Endothelial cell of umbilical vein (primary cell): ENCODE measurements at regions not wholly inside any gene's neighbourhood (a gene's known extent, or its start where the extent isn't known, plus 50 kb on each side); places are given as distances from the start of the nearest gene placed in this dataset.

Experiments
- EZH2 ChIP-seq: IDR thresholded peaks from 2 replicates; pipeline ENCODE4 v1.6.1; 2012; ENCODE audit warnings: borderline replicate concordance, low read depth, mild to moderate bottlenecking, moderate library complexity, low read length, inconsistent platforms; ENCODE audit not compliant: severe bottlenecking
- POLR2AphosphoS5 ChIP-seq: IDR thresholded peaks from 2 replicates; pipeline ENCODE4 v1.6.1; 2012; ENCODE audit warnings: low read depth, mild to moderate bottlenecking, control low read depth, low read length, moderate library complexity; ENCODE audit not compliant: insufficient read depth
- TF ChIP-seq, protein P1 (sequence below), 2 donors: IDR thresholded peaks; 1 replicate in 1 of 2; 2 replicates in 1 of 2; pipeline ENCODE4 v1.5.1; 2011; ENCODE audit warnings: low read length in 2 of 2, mild to moderate bottlenecking in 2 of 2, moderate library complexity in 2 of 2, control low read depth in 1 of 2, inconsistent platforms in 1 of 2, low read depth in 1 of 2; ENCODE audit not compliant: insufficient read depth in 1 of 2; ENCODE audit errors: extremely low read depth in 1 of 2

DNA sequence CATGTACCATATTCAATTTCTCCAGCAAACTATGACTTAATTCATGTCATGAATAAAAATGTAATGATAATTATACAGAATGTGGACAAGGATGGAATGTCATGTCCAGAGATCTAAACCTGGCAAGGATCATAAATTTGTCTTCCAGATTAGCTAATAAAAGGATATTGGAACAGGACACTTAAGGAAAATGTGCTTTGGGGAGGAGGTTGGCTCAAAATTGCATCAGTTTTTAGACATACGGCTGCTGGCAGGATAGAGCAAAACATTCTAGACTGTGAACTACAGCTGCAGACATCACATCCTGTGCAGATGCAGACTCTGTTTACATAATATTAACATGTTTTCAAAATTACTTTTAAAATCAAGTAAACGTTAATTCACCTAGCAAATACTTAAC lies 248.4 kb downstream of the TLR4 start:
- TF ChIP-seq, protein P1, sequence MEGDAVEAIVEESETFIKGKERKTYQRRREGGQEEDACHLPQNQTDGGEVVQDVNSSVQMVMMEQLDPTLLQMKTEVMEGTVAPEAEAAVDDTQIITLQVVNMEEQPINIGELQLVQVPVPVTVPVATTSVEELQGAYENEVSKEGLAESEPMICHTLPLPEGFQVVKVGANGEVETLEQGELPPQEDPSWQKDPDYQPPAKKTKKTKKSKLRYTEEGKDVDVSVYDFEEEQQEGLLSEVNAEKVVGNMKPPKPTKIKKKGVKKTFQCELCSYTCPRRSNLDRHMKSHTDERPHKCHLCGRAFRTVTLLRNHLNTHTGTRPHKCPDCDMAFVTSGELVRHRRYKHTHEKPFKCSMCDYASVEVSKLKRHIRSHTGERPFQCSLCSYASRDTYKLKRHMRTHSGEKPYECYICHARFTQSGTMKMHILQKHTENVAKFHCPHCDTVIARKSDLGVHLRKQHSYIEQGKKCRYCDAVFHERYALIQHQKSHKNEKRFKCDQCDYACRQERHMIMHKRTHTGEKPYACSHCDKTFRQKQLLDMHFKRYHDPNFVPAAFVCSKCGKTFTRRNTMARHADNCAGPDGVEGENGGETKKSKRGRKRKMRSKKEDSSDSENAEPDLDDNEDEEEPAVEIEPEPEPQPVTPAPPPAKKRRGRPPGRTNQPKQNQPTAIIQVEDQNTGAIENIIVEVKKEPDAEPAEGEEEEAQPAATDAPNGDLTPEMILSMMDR (IDR thresholded peaks at IDR 0.05; ENCODE audit: extremely low read depth in 1 of 2, insufficient read depth in 1 of 2, low read depth in 1 of 2, low read length in 2 of 2): no peak
- no peak for TF ChIP-seq POLR2AphosphoS5
- TF ChIP-seq EZH2: no peak
